ENCODE measurements at regions not wholly inside any gene's neighbourhood (a gene's known extent, or its start where the extent isn't known, plus 50 kb on each side); places are given as distances from the start of the nearest gene placed in this dataset.
"Not testable (repeated sequence)": the region's sequence is repeated elsewhere in the genome, so short reads cannot be mapped to it uniquely, and the experiment has no call there.

GRCh38 chr9:80664327-80665210, 1024.8 kb downstream of the TLE1 start:
- intact Hi-C loops (cut with micrococcal nuclease), result no loop called here

GRCh38 chr9:80659751-80660150, 1029.6 kb downstream of the TLE1 start:
- intact Hi-C loops (cut with micrococcal nuclease), result not testable (repeated sequence)

GRCh38 chr9:80651044-80651443, 1038.3 kb downstream of the TLE1 start:
- intact Hi-C loops (cut with micrococcal nuclease), result no loop called here

GRCh38 chr9:80649496-80649895, 1039.9 kb downstream of the TLE1 start:
- intact Hi-C loops (cut with micrococcal nuclease), result no loop called here

DNA sequence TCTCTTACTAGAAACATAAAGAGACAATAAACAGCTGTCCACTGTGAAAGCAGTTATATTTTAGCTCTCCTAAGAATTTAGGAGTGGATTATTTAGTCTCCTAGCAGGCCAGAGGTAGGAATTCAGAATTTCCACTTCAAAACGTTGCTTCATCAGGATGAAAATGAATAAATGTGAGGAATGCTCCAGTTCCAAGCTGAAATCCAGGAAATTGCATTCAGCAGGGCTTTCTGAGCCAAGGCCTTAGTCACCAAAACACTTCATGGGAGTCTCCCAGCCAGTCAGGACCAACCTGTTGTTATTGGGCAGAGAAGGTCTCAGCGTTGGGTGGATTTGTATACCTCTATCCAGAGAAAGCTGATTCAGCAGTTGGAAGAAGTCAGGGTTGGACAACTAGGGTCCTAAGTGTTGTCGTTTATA, 1040.3 kb downstream of the TLE1 start:
- intact Hi-C loops (cut with micrococcal nuclease), result no loop called here

DNA sequence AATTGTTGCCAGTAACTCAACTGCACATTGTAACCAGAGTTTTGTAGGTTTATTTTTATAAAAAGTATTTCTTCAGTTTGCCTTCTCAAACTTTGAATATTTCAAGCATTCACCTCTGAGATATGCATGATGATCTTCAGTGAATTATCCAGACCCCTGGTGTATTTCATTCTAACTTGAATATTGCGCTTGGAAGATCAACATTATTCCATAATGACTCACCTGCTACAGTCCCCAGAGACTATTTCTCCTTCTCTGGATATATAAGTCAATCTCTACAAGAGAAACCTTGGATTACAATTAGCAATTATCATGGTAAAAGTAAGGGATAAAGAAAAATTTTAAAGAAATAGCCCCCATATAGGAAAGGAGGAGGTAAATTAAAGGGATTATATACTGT, 1041.0 kb downstream of the TLE1 start:
- intact Hi-C loops (cut with micrococcal nuclease), result no loop called here

- intact Hi-C loops (cut with micrococcal nuclease), result no loop called here
These were observed 1043.1 kb downstream of the TLE1 start for GRCh38 chr9:80646211-80646610.

- intact Hi-C loops (cut with micrococcal nuclease), result no loop called here
These were observed 1045.3 kb downstream of the TLE1 start for GRCh38 chr9:80644044-80644443.

- intact Hi-C loops (cut with micrococcal nuclease), result no loop called here
These were observed 1054.3 kb downstream of the TLE1 start for GRCh38 chr9:80635065-80635464.

- intact Hi-C loops (cut with micrococcal nuclease), result no loop called here
These were observed 1057.3 kb downstream of the TLE1 start for GRCh38 chr9:80632041-80632440.

DNA sequence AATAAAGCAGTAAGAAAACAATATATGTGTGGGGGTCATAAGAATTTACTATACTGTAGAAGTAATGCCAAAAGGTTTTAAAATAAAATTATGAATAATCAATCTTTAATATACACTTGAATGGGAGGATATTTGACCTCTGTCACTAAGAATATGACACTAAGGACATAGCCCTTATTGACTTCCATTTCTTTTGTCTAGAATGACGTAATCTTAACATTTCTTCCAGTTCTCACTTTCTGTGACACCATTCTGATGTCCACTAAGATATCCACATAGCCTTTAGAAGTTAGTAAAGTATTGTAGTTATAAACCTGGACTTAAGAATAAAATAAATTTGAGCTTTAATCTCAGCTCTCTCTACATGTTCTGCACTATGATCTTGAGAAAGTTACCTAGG, 1050.7 kb downstream of the TLE4 start:
- intact Hi-C loops (cut with micrococcal nuclease), result no loop called here

GRCh38 chr9:80619356-80619755, 1047.6 kb downstream of the TLE4 start:
- intact Hi-C loops (cut with micrococcal nuclease), result no loop called here

DNA sequence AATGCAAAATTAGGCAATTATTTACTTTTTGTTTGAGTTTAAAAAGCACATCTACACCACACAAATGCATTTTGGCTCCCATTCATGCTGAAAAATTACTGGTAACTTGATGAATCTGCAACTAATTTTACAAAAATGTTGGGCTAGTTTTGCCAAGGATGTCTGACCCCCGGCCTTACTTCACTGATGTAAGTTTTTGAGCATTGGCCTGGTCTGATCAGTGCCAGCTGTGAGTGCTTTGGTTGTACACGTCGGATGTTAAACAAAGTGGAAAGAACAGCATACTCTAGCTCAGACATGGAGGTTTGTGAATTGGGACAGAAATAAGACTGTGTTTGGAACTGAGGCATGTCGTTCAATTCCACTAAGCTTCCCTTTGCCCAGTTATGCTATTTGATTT, 1044.2 kb downstream of the TLE4 start:
- intact Hi-C loops (cut with micrococcal nuclease), result no loop called here

DNA sequence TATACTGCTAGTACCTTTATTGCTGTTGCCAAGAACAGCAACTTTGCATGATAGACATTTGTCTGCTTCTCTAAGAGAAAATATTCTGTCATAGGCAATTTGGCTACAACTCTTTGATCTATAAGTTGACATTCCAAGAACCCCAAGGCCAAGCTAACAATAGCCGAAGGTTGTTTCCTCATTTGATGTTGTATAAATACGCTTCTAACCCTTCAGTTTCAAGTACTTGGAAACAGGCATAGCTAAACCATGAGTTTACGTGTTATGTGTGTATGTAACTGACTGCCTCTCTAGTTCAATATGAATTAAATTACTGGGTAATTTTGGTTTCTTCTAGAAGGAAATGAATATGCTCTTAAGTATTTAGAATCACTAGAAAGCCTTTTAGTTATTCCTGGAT, 1034.0 kb downstream of the TLE4 start:
- intact Hi-C loops (cut with micrococcal nuclease), result no loop called here

GRCh38 chr9:80605129-80605528, 1033.4 kb downstream of the TLE4 start:
- intact Hi-C loops (cut with micrococcal nuclease), result no loop called here

DNA sequence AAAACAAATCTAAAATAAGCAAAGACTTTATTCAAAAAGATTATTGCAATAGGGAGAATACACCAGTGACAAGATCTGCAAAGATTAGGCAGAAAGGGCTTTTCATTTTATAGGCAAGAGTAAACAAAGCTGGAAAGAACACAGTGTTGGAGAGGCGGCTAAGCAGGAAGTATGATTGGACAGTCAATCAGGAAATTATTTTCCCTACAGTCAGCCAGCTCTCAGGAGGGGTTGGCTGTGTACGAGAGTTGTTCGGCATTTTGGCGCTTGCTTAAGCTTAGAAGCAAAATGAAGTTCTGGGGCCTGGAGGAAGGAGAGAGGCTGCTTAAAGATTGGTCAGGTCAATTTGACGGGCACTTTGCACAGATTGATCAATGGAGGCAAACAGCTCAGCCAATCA, 1030.5 kb downstream of the TLE4 start:
- intact Hi-C loops (cut with micrococcal nuclease), result no loop called here

- intact Hi-C loops (cut with micrococcal nuclease), result no loop called here
These were observed 1024.8 kb downstream of the TLE4 start for GRCh38 chr9:80596579-80596978.

GRCh38 chr9:80595192-80595591, 1023.4 kb downstream of the TLE4 start:
- intact Hi-C loops (cut with micrococcal nuclease), result no loop called here

- intact Hi-C loops (cut with micrococcal nuclease), result no loop called here
These were observed 1020.6 kb downstream of the TLE4 start for GRCh38 chr9:80592413-80592812.

DNA sequence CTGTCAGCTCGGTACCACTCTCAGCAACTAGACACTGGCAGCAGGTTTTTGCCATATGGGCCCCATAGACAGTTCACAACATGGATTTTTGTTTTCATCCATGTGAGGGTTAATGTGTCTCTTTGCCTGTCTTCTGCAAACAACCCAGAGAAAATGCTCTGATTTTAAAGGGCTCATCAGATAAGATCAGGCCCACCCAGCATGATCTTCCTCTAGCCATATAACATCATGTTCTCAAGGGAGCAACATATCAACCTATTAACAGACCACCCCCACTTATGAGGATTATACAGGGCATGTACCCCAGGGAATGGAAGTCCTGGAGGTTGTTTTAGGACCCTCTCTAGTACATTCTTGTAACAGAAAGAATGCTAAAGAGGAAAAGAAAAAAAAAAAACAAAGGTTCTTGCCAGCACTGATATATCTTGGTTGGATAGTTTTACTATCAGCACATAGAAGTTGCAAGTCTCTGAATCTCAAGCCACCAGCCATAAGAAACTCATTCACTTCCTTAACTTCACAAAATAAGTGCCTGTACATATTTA, 1015.1 kb downstream of the TLE4 start:
- intact Hi-C loops (cut with micrococcal nuclease), result no loop called here

- intact Hi-C loops (cut with micrococcal nuclease), result no loop called here
These were observed 1000.2 kb downstream of the TLE4 start for GRCh38 chr9:80571953-80572352.

DNA sequence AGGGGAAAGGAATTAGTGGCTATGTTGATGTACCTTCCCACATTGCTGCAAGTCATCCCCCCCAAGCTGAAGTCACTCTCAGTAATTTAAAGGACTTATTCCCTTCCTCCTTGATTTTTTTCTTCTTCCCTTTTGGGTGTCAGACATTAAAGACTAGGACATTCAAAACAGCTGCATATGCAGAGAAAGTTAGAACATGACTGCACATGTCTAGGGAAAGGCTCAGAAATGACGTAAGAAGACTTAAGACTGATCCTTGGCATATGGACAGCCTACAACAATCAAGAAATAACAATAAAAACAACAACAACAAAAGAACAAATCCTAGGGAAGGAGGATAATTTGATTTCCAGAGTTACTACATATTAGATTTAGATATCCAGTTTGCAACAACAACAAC, 997.5 kb downstream of the TLE4 start:
- intact Hi-C loops (cut with micrococcal nuclease), result no loop called here

- intact Hi-C loops (cut with micrococcal nuclease), result no loop called here
These were observed 989.8 kb downstream of the TLE4 start for GRCh38 chr9:80561526-80561925.
